SK-N-SH treated with all-trans-retinoic acid at 6 μM for 48 hours (cell line): ENCODE measurements at regions not wholly inside any gene's neighbourhood (a gene's known extent, or its start where the extent isn't known, plus 50 kb on each side); places are given as distances from the start of the nearest gene placed in this dataset.

Source experiments
- ATAC-seq: fragments of 200-7000 bp; cut with Tn5 transposase; 3 replicates; pipeline ENCODE4 v1.9.1; 2020; ENCODE audit warnings: mild to moderate bottlenecking, moderate library complexity
- BACH2 ChIP-seq: fragments of 250-450 bp; sonication (Bioruptor Pico); IDR thresholded peaks from 2 replicates; pipeline ENCODE4 v1.9.0; 2021; ENCODE audit warnings: mild to moderate bottlenecking, borderline replicate concordance
- CSRNP3 ChIP-seq: fragments of 250-450 bp; sonication (Bioruptor Pico); IDR thresholded peaks from 2 replicates; pipeline ENCODE4 v1.5.1; 2021; ENCODE audit warnings: mild to moderate bottlenecking, moderate library complexity
- PATZ1 ChIP-seq: fragments of 250-450 bp; sonication (Bioruptor Pico); IDR thresholded peaks from 2 replicates; pipeline ENCODE4 v1.8.0; 2020; ENCODE audit warnings: mild to moderate bottlenecking, moderate library complexity, borderline replicate concordance
- ZFP30 ChIP-seq: fragments of 450-650 bp; formaldehyde crosslinking; IDR thresholded peaks from 2 replicates; pipeline ENCODE4 v1.5.0; 2022; ENCODE audit warnings: mild to moderate bottlenecking, moderate library complexity
- ZNF8 ChIP-seq: fragments of 450-650 bp; formaldehyde crosslinking; IDR thresholded peaks from 2 replicates; pipeline ENCODE4 v1.5.0; 2020; ENCODE audit warnings: mild to moderate bottlenecking, moderate library complexity

- ATAC-seq: no peak
- TF ChIP-seq ZNF8 (CRISPR knock-in tag) (no peak), ZFP30 (CRISPR knock-in tag) (no peak), PATZ1 (no peak), CSRNP3 (CRISPR knock-in tag) (no peak), BACH2 (no peak)
- TF ChIP-seq, all 23 proteins: peak for 0
These were observed 50.4 kb upstream of the ELOVL6 start for GRCh38 chr4:110248831-110249253.
